ENCODE measurements at regions not wholly inside any gene's neighbourhood (a gene's known extent, or its start where the extent isn't known, plus 50 kb on each side); places are given as distances from the start of the nearest gene placed in this dataset.
A peak's percentile ranks its signal among the peaks of the same experiment; 100 is the strongest.
"Not testable (repeated sequence)": the region's sequence is repeated elsewhere in the genome, so short reads cannot be mapped to it uniquely, and the experiment has no call there.

GRCh38 chr15:36449662-36450145 lies 129.7 kb upstream of the CDIN1 start:
- TF ChIP-seq CTCF (IDR thresholded peaks at IDR 0.05; ENCODE audit: insufficient read depth, low read length, poor library complexity, severe bottlenecking): no peak
- no peaks in the 10 kb centered on the region; the same call in 1 of the 2 replicates for H3K27me3 ChIP-seq (replicated peaks; ENCODE audit: control insufficient read depth, insufficient read depth, low read length)

DNA sequence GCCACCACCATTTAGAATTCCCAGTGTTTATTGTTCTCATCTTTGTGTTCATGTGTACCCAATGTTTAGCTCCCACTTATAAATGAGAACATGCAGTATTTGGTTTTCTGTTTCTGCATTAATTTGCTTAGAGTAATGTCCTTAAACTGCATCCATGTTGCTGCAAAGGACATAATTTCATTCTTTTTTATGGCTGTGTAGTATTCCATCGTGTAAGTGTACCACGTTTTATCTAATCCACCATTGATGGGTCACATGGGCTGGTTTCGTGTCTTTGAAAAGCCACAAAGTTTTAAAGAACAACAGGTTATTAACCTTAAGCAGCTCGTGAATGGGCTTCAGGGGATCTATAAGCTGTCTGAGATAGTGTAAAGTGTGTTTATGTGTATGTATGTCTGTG lies 125.2 kb upstream of the CDIN1 start:
- H3K36me3 ChIP-seq (ENCODE audit: control insufficient read depth, insufficient read depth, low read length); DNase-seq (ENCODE audit: extremely low read depth, insufficient read length); H3K27me3 ChIP-seq (replicated peaks; ENCODE audit: control insufficient read depth, insufficient read depth, low read length); H3K4me3 ChIP-seq (replicated peaks; ENCODE audit: low read depth, low read length): not testable (repeated sequence)

More at GRCh38 chr15:36449662-36450145, 129.7 kb upstream of the CDIN1 start:
- DNase-seq (ENCODE audit: extremely low read depth, insufficient read length): no peak
- no peaks in the 10 kb centered on the region for H3K36me3 ChIP-seq (ENCODE audit: control insufficient read depth, insufficient read depth, low read length)
- H3K4me3 ChIP-seq (replicated peaks; ENCODE audit: low read depth, low read length): no peak overlapping the region

- no peak for DNase-seq (ENCODE audit: extremely low read depth, insufficient read length)
- no peak overlapping the region for H3K4me3 ChIP-seq (replicated peaks; ENCODE audit: low read depth, low read length)
Observed at GRCh38 chr15:36458411-36458810, 121.0 kb upstream of the CDIN1 start.

DNA sequence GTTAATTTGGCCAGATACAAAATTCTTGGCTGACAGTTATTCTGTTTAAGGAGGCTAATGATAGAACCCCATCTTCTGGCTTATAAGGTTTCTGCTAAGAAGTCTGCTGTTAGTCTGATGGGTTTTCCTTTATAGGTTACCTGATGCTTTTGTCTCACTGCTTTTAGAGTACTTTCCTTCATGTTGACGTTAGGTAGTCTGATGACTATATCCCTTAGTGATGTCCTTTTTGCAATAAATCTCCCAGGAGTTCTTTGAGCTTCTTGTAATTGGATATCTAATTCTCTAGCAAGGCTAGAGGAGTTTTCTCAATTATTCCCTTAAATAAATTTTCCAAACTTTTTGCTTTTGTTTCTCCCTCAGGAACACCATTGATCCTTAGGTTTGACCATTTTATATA lies 114.1 kb upstream of the CDIN1 start:
- DNase-seq (ENCODE audit: extremely low read depth, insufficient read length): no peak
- Histone ChIP-seq H3K27me3 (replicated peaks; ENCODE audit: control insufficient read depth, insufficient read depth, low read length) (no peaks in the 10 kb centered on the region; the same call in 1 of the 2 replicates), H3K36me3 (ENCODE audit: control insufficient read depth, insufficient read depth, low read length) (no peaks in the 10 kb centered on the region), H3K4me3 (replicated peaks; ENCODE audit: low read depth, low read length) (no peak overlapping the region)
- TF ChIP-seq CTCF (IDR thresholded peaks at IDR 0.05; ENCODE audit: insufficient read depth, low read length, poor library complexity, severe bottlenecking): no peak

More at GRCh38 chr15:36458411-36458810, 121.0 kb upstream of the CDIN1 start:
- no peaks in the 10 kb centered on the region; the same call in 1 of the 2 replicates for H3K27me3 ChIP-seq (replicated peaks; ENCODE audit: control insufficient read depth, insufficient read depth, low read length)
- no peak for TF ChIP-seq CTCF (IDR thresholded peaks at IDR 0.05; ENCODE audit: insufficient read depth, low read length, poor library complexity, severe bottlenecking)
- H3K36me3 ChIP-seq (ENCODE audit: control insufficient read depth, insufficient read depth, low read length): no peaks in the 10 kb centered on the region

DNA sequence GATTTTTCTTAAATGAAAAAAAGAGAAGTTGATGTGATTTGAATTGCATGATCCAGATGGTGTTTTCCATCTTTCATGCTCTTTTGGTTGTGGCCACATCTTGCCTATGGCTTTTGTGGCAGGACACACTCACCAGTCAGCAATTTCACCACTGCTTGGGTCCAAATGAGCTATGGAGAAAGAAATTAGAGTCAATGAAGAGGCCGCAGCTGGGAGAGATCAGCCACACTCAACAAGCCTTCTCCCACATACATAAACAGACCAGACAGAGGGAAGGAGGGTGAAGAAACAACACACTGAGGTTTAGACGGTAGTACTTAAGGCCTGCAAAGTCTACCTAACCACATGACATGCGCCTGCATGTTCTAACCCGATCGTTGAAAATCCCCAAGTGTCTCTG lies 110.7 kb upstream of the CDIN1 start:
- TF ChIP-seq CTCF (IDR thresholded peaks at IDR 0.05; ENCODE audit: insufficient read depth, low read length, poor library complexity, severe bottlenecking): no peak
- peak; percentile 12 for DNase-seq (ENCODE audit: extremely low read depth, insufficient read length)
- Histone ChIP-seq H3K27me3 (replicated peaks; ENCODE audit: control insufficient read depth, insufficient read depth, low read length) (no peaks in the 10 kb centered on the region), H3K4me3 (replicated peaks; ENCODE audit: low read depth, low read length) (no peak overlapping the region), H3K36me3 (ENCODE audit: control insufficient read depth, insufficient read depth, low read length) (no peaks in the 10 kb centered on the region)

DNA sequence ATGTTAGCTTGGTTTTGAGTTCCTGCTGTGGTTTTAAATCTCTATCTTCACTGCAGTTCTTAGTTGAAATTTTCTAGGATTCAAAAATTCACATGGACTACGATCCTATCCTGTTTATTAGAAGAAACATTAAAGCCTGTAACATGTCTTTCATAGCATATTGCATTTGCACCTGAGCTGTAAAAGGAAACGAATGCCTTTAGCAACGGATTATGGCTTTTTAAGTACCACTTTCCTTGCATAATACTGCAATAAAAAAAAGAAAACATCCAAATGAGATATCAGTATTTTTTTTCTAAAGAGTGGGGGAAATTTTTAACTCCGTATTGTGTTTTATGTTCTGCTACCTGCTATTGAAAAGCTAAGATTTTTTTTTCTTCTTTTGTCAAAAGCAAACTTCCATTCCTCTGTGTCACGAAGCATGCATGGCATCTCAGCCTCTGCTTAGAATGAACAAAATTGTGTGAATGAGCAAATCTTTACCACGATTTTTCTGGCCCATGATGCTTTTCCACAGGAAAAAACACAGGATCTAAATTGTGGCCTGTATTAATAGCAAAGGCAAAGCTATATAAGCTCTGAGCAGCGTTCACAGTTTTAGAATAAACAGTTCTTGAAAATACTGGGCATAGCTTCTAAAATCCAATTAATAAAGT lies 110.0 kb upstream of the CDIN1 start:
- DNase-seq (ENCODE audit: extremely low read depth, insufficient read length): no peak
- no peak overlapping the region for H3K4me3 ChIP-seq (replicated peaks; ENCODE audit: low read depth, low read length)
- H3K27me3 ChIP-seq (replicated peaks; ENCODE audit: control insufficient read depth, insufficient read depth, low read length): no peaks in the 10 kb centered on the region

More for the DNA sequence above, 110.0 kb upstream of the CDIN1 start:
- no peak for TF ChIP-seq CTCF (IDR thresholded peaks at IDR 0.05; ENCODE audit: insufficient read depth, low read length, poor library complexity, severe bottlenecking)
- H3K36me3 ChIP-seq (ENCODE audit: control insufficient read depth, insufficient read depth, low read length): no peaks in the 10 kb centered on the region
